ENCODE measurements at regions not wholly inside any gene's neighbourhood (a gene's known extent, or its start where the extent isn't known, plus 50 kb on each side); places are given as distances from the start of the nearest gene placed in this dataset.
"Not testable (repeated sequence)": the region's sequence is repeated elsewhere in the genome, so short reads cannot be mapped to it uniquely, and the experiment has no call there.

DNA sequence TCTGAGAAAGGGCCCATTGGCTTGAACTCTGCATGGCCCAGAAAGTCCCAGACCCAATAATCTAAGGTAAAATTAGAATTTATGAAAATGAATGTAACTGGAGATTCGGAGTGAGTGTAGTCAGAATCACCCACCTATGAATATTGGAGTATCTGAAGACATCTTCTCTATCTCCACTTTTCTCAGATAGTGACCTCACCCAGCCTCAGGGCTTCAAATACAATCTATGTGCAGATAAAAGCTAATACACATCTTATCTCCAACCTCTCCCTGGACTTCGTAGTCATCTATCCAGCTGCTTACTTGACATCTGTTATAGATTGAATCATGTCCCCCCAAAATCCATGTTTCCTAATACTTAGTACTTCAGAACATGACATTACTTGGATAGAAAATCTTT is 263.2 kb downstream of the RAD51AP2 start:
- DNase-seq (ENCODE audit: low read depth): no peak

DNA sequence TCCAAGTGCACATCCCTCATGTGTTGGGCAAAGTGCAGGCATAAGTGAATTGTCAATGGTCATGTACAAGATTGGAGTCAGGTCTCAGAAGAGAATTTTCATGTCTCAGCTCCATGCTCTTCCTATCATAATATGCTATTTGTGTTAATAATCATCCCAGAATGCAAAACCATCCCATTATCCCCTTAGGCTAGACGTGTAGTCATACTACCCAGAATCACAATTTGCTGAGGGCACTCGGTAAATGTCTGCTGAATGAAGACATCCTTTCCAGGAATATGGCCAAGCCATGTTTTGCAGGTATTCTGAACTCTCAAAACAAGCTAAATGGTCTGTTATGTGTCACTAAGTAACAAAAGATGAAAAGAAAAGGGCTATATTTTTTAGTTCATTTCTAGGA is 263.8 kb downstream of the RAD51AP2 start:
- no peak for DNase-seq (ENCODE audit: low read depth)

DNA sequence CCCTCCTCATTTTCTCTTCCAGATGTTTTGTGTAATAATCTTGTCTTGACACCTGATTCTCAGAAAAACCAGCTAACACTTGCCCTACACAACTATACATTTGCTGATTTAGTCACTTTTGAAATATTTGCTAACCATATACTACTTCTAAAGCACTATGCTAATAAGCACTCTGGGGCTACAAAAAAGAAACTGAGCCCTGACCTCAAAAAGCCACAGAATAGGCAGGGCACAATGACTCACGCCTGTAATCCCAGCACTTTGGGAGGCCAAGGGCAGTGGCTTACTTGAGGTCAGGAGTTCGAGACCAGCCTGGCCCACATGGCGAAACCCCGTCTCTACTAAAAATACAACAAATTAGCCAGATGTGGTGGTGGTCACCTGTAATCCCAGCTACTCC is 266.0 kb downstream of the RAD51AP2 start:
- no peak for DNase-seq (ENCODE audit: low read depth)

DNA sequence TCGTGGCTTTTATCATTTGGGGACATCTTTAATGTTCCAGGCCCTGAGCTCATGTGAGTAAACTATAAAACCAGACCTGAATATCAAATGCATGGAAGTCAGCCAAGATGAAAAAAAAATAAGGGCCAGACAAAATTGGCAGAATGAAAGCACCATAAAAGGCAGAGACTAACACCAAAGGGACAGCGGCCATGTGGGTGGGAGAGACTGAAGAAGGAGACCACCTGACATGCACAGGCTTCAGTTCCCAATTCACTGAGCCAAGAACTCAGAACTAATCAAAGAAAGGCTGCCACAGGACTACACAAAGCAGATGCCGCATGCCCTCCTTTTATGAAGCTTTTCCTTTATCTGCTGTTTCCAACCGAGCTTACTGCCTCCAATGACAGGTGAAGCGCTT is 267.1 kb downstream of the RAD51AP2 start:
- no peak for DNase-seq (ENCODE audit: low read depth)

DNA sequence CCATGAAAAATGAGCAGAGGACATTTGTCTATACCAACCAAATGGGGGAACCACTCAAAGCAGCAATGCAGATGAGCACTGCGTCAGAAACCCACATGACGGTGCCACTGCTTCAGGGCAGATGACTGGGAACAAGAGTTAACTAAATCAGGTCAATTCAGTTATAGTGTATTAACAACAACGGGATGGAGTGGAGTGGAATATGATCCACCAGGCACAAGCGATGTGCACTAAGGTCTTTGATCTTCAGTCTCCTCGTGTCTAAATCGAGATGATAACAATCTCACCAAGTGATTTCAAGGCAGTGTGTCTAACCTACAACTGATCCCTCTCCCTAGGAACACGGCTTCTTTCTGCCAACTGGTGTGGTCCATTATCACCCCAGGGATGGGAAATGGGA is 269.0 kb downstream of the RAD51AP2 start:
- DNase-seq (ENCODE audit: low read depth): no peak

DNA sequence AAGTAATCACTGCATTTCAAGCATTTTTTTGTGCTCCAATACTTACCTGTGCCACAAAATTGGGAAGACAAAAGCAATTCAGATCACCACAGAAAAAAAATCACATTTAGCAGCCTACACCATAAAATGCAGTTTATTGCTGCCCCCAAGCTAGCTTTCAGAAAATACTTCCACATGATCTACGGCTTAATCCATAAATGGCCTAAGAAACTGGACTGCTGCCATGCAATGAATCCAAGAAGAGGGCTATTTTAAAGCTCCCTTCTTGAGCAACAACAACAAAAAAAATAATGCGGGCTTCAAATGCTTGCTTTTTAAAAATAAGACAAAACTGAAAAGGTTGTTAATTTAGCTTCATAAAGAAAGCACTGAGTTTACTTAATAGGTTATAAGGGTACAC is 272.3 kb downstream of the RAD51AP2 start:
- no peak for DNase-seq (ENCODE audit: low read depth)

DNA sequence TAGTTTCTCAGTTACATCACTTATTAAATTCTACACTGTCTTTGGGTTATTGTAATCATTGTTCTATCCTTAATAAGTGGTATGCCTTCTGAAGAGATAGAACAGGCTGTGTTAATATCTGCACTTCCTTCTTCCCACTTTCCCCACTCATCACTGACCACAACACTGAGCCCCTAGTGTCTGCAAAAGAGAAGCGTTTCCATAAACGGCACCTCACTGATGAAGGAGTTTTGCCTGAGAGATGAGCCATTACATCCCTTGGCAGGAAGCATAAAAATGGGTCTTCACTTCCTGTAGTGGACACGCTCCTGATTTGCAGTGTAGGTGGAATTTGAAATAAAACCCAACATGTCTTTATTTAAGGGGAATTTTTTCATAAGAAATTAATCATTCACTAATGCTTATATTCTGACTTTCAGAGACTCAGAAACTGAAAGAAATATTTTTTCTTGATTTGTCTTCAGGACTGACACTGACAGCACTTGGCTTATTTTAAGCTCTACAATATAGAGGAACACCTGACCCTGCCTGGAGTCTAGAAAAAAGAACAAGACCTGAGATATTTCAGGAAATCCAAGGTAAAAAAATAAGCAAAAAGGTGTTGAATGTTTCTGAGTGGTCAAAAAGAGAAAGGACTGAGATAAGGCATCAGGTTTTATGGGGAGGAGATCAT is 275.3 kb downstream of the RAD51AP2 start:
- DNase-seq (ENCODE audit: low read depth): no peak

DNA sequence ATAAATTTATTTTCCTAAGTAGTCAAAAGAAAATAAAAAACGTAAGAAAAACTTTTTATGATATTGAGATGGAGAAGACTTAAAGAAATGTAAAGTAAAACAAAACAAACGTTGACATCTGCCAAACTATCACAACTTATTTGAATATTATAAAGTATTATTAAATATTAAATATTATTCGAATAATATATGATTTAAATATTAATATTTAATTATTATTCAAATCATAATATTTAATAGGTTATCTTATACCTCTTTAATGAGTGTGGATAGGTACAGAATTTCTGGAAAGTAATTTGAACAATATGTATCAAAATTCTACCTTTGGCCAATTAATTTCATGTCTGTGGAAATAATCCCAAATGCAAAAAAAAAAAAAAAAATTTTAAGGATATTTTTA is 278.7 kb downstream of the RAD51AP2 start:
- DNase-seq (ENCODE audit: low read depth): no peak

DNA sequence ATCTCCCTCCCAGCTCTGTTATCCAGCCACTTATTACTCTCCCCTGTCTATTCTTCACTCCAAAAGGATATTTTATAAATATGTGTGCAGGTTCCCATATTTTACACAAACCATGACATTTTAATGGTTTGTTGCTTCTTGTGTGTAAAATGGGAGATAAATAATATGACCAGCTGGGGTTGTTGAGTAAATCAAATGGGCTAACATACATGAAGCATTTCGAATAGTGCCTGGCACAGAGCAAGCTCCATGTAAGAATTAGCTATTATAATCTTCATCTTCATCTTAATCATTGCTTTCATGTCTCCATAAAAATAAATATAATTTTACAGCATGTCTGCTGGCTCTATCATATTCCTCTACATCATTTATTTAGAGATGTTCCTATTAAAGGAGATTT is 283.1 kb downstream of the RAD51AP2 start:
- DNase-seq (ENCODE audit: low read depth): no peak

DNA sequence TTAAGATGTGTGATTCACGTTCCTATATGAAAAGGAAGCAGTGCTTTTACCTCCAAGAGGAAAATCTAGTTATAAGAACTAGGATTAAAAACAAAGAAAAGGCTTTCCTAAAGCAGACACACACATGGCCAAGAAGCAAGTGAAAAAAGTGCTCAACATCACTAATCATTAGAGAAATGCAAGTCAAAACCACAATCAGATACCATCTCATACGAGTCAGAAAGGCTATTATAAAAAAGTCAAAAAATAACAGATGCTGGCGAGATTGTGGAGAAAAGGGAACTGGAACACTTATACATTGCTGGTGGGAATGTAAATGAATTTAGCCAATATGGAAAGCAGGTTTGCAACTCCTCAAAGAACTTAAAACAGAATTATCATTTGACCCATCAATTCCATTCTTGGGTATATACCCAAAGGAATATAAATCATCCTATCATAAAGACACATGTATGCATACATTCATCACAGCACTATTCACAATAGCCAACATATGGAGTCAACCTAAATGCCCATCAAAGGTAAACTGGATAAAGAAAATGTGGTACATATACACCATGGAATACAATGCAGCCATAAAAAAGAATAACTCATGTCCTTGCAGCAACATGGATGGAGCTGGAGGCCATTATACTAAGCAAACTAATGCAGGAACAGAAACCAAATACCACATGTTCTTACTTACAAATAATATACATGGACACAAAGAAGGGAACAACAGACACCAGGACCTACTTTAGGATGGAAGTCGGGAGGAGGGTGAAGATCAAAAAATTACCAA is 285.3 kb downstream of the RAD51AP2 start:
- no peak for DNase-seq (ENCODE audit: low read depth)

DNA sequence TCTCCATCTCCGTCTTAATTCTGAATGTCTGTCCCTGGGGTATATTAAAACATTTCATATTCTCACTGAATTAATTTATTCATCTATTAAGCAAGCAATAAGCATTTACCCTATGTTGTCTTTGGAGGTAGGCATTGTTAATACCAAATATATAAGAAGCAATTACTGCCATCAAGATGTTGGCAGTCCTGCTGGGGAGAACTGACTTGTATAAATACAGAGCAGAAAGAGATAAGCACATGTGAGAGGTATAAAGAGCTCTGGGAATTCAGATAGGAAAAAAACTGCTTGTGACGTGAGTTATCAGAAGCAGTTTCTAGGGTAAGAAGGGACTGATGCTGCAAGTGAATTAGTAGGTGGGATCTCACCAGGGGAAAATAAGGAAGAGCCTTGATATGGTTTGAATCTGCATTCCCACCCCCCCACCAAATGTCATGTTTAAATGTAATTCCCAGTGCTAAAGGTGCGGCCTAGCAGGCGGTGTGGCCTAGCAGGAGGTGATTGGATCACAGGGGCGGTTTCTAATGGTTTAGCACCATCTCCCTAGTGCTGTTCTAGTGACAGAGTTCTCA is 286.8 kb downstream of the RAD51AP2 start:
- DNase-seq (ENCODE audit: low read depth): no peak

DNA sequence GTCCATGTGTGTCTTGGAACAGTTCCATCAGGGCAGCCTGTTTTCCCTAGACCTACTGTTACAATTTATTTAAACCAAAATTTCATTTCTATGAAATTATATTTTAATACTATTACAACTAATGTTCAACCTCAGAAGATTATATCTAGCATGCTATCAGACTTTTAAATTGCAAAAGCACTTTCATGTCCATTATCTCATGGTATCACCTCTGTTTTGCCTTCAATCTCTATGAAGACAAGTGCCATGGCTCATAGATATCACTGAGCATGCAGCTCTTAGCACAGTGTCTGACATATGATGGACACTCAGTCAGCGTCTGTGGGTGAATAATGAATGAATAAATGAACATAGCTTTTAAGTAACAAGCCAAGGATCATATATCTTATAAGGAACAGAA is 288.8 kb downstream of the RAD51AP2 start:
- DNase-seq (ENCODE audit: low read depth): no peak

DNA sequence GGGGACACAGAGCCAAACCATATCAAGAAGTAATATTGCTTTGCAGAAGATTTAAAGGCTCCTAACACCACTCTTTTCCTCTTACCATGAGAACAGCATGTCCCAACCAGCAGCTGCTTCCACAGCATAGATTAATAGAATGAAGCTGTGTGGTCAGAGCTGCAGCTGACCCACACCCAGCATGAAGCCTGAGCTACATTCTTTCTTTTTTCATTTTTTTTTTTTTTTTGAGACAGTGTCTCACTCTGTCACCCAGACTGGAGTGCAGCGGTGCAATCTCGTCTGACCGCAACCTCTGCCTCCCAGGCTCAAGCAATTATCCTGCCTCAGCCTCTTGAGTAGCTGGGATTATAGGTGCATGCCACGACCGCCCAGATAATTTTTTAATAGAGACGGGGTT is 289.8 kb downstream of the RAD51AP2 start:
- DNase-seq (ENCODE audit: low read depth): no peak

DNA sequence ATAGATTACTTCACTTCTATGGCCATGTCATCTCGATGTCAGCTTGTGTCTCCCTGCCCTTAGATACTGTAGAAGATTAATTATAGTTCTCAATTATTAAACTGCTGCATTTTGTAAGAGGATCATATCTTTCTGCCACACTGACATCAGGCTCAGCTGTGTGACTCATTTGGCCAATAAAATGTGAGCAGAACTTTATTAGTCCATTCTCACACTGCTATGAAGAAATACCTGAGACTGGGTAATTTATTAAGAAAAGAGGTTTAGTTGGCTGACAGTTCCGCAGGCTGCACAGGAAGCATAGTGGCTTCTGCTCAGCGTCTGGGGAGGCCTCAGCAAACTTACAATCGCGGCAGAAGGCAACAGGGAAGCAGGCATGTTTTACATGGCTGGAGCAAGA is 290.4 kb downstream of the RAD51AP2 start:
- DNase-seq (ENCODE audit: low read depth): no peak

DNA sequence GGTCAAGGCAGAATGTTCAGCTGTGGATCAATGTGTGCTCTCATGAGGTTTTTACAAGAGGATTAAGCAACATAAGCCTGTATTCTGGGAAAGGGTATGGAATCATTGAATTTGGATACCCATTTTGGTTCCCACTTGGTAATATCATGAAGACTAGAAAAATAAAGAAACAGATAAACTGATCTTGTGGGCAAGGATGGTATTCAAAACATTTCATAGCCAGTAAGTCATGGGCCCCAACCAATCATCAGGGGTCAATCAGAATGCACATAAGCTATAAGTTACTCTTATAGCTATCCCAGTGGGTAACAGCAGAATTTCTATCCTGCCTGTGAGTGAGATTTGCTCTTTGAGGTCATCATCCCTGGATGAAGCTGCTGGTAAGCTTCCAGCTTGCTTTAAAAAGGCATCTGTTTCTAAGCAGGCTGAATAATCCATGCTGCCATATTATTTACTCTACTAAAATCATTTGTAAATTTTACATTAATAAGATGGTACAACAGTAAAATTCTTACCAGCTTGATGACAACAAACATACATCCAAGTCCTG is 291.2 kb downstream of the RAD51AP2 start:
- no peak for DNase-seq (ENCODE audit: low read depth)

DNA sequence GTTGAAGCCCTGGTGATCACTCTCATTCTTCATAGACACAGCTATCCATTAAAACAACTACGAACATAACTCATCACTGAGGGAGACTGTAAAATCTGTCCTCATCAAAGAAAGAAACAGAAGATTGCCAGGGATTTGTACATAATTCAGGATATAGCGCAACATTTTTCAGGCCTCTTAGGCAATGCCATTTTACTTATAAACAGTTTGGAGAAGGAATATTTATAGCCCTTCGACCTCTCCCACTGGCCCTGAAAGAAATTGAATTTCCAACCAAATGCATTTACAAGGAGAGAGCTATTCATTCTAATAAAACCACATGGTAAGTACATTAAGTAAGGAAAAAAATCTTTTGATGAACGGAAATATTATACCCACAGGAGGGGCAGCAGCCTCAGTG is 295.0 kb downstream of the RAD51AP2 start:
- DNase-seq (ENCODE audit: low read depth): no peak

DNA sequence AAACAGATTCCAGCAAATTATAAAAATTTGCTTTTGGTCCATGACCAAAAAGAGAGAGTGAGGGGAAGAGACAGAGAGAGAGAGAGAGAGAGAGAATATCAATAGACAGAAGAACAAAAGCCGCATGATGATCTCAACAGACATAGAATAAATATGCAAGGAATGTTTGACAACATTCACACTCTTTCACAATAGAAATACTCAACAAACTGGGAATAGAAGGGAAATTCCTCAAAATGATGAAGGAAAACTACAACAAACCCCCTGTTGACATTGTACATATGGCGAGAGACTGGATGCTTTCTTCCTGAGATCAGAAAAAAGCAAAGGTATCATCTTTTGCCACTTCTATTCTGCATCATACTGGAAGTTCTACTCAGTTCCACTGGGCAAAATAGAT is 309.7 kb downstream of the RAD51AP2 start:
- no peak for DNase-seq (ENCODE audit: low read depth)

DNA sequence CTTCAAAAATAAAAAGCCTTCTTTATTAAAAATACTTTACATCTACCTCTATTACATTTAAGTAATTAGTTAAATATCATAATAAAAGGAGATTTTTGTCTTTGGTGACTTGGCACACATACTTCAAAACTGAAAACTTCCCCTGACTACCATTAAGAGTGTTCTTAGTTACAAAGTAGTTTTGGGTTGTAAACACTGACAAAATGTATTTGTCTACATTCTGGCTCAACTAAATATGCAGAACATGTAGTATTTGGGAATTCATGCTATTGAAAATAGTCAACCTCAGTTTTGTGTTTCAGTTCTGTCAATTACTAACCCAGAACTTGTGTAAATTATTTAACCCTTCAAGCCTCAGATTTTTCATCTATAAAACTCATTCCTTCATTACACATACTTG is 311.5 kb downstream of the RAD51AP2 start:
- DNase-seq (ENCODE audit: low read depth): no peak

DNA sequence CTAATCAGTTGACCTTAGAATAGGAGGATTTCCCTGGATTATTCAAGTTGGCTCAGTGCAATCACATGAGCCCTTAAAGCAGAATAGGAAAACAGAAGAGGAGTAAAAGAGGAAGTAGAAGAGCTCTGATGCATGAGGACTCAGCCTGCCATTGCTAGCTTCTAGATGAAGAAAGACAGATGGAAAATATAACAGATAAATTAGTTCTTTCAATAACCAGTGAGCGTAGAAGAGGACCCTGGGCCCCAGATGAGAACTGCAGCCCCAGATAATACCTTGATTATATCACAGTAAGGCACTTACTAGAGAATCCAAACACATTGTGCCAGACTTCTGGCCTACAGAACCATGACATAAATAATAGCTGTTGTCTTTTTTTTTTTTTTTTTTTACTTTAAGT is 314.0 kb downstream of the RAD51AP2 start:
- DNase-seq (ENCODE audit: low read depth): not testable (repeated sequence)

DNA sequence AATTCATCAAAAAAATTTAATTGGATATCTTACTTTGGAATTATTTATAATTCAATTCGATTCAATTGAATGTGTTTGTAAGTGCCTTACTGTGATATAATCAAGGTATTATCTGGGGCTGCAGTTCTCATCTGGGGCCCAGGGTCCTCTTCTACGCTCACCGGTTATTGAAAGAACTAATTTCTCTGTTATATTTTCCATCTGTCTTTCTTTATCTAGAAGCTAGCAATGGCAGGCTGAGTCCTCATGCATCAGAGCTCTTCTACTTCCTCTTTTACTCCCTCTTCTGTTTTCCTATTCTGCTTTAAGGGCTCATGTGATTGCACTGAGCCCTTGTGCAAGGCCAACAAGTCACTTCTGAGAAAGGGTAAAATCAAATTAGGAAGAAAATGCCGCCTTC is 315.6 kb downstream of the RAD51AP2 start:
- not testable (repeated sequence) for DNase-seq (ENCODE audit: low read depth)

DNA sequence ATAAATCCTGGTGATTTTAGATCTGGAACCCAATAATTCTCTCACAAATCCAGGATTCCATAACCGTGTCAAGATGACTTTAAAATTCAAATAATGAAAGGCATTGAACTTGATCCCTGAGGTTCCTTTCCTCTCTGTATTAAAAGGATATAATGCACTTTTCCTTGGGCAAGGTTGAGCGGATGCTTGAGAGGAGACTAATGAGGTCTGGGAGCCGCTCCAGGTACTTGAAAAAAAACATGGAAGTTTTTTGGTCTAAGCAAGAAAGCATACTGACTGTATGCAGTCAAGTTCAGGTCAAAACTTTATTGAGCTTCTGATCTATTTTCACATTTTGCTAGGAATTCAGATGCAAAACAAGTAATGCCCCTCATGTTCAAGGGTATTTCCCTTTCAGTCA is 318.5 kb downstream of the RAD51AP2 start:
- no peak for DNase-seq (ENCODE audit: low read depth)

DNA sequence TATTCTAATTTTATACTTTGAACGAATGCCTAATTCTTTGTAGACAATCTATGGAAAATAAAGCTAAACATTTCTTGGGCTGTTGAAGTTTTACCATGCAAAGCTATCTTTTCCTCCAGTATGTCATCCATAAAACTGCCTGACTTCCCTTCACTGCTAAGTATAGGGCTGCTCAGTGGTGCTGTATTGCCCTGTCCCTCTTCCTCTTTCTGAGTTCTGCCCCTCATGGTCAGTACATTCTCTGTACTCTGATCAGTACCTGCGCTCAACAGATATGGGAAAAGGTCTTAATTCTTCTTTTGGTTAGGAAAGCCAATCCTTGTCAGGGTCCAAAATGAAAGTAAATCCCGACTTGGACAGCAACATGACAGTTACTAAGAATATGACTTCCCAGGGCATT is 321.9 kb downstream of the RAD51AP2 start:
- DNase-seq (ENCODE audit: low read depth): no peak

DNA sequence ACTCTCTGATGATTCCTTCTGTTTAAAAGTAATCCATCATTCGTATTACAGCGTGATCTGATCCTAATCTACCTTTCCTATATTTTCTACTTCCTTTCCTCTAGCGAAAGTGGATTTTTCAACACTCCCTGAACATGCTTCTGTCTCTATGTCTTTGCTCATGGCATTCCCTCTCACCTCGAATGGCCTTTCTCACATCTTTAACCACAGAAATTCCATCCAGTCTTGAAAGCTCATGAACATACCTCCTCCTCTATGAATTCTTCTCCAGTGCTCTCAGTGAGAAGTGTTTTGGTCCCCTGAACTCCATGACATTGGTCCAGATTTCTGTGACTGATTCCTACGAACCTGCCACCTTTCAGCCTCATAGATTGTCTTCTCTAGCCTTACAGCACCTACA is 323.2 kb downstream of the RAD51AP2 start:
- no peak for DNase-seq (ENCODE audit: low read depth)
